HEK293 (cell line): ENCODE measurements at regions not wholly inside any gene's neighbourhood (a gene's known extent, or its start where the extent isn't known, plus 50 kb on each side); places are given as distances from the start of the nearest gene placed in this dataset.

ENCODE experiments used
- CTCF ChIA-PET: fragments of 350-600 bp; formaldehyde crosslinking; extraction: SDS; loops from one replicate; lab custom pipeline; 2021; ENCODE audit warnings: antibody characterized with exemption; lab: Yijun Ruan, JAX
- POLR2A ChIA-PET: fragments of 300-600 bp; formaldehyde crosslinking; extraction: SDS; loops from one replicate; lab custom pipeline; 2020; ENCODE audit warnings: antibody characterized with exemption, inconsistent platforms; lab: Yijun Ruan, JAX
- H3K27ac ChIP-seq: fragments of 200-500 bp; sonication (Bioruptor generic); 2 replicates; pipeline ENCODE4 v1.5.1; 2014; ENCODE audit warnings: low read depth, low read length, control low read depth, inconsistent platforms; ENCODE audit errors: extremely low read depth
- H3K36me3 ChIP-seq, 2 experiments: fragments of 200-500 bp in 1 of 2; sonication (Bioruptor generic) in 1 of 2; 1 replicate in 1 of 2; 2 replicates in 1 of 2; pipeline ENCODE4 v1.5.1; 2014 to 2017; ENCODE audit warnings: inconsistent platforms in 2 of 2, low read length in 2 of 2; ENCODE audit not compliant: control insufficient read depth in 2 of 2, insufficient read depth in 1 of 2
- H3K4me1 ChIP-seq: fragments of 200-500 bp; sonication (Bioruptor generic); 2 replicates; pipeline ENCODE4 v1.5.1; 2014; ENCODE audit warnings: mild to moderate bottlenecking, low read length, inconsistent platforms; ENCODE audit not compliant: control insufficient read depth, insufficient read depth
- H3K4me3 ChIP-seq: 2 replicates; pipeline ENCODE4 v1.5.1; 2011; ENCODE audit warnings: low read depth, mild to moderate bottlenecking, control low read depth, low read length, moderate library complexity
- H3K9me3 ChIP-seq: fragments of 200-500 bp; sonication (Bioruptor generic); 2 replicates; pipeline ENCODE4 v1.5.1; 2014; ENCODE audit warnings: low read depth, low read length, inconsistent platforms; ENCODE audit not compliant: control insufficient read depth, insufficient read depth
- FEZF1 ChIP-seq: fragments of 450-650 bp; formaldehyde crosslinking; IDR thresholded peaks from 2 replicates; pipeline ENCODE4 v1.5.1; 2016; ENCODE audit warnings: missing biosample characterization, missing genetic modification characterization
- GFI1B ChIP-seq: fragments of 450-650 bp; formaldehyde crosslinking; IDR thresholded peaks from 2 replicates; pipeline ENCODE4 v1.5.1; 2016; ENCODE audit warnings: missing biosample characterization, missing genetic modification characterization
- GLIS1 ChIP-seq: fragments of 450-650 bp; formaldehyde crosslinking; IDR thresholded peaks from 2 replicates; pipeline ENCODE4 v1.5.1; 2016; ENCODE audit warnings: missing biosample characterization, missing genetic modification characterization
- PBX3 ChIP-seq: sonication (generic); formaldehyde crosslinking; IDR thresholded peaks from 2 replicates; pipeline ENCODE4 v1.8.1; 2022; ENCODE audit warnings: mild to moderate bottlenecking, moderate library complexity, missing genetic modification reagents
- YY2 ChIP-seq: fragments of 450-650 bp; formaldehyde crosslinking; IDR thresholded peaks from 2 replicates; pipeline ENCODE4 v1.5.1; 2016; ENCODE audit warnings: missing biosample characterization, missing genetic modification characterization
- ZBTB10 ChIP-seq: fragments of 450-650 bp; formaldehyde crosslinking; IDR thresholded peaks from 2 replicates; pipeline ENCODE4 v1.5.1; 2016; ENCODE audit warnings: missing biosample characterization, missing genetic modification characterization
- ZBTB11 ChIP-seq: fragments of 450-650 bp; formaldehyde crosslinking; conservative IDR thresholded peaks from 2 replicates; pipeline ENCODE4 v1.5.1; 2016; ENCODE audit warnings: low read depth, missing biosample characterization, missing genetic modification characterization
- ZBTB21 ChIP-seq: fragments of 450-650 bp; formaldehyde crosslinking; IDR thresholded peaks from 2 replicates; pipeline ENCODE4 v1.5.1; 2017; ENCODE audit warnings: missing biosample characterization, missing genetic modification characterization
- ZNF112 ChIP-seq: fragments of 450-650 bp; formaldehyde crosslinking; IDR thresholded peaks from 2 replicates; pipeline ENCODE4 v1.5.0; 2017; ENCODE audit warnings: missing biosample characterization, missing genetic modification characterization
- ZNF169 ChIP-seq: fragments of 450-650 bp; formaldehyde crosslinking; IDR thresholded peaks from 2 replicates; pipeline ENCODE4 v1.5.1; 2016; ENCODE audit warnings: missing biosample characterization, missing genetic modification characterization
- ZNF174 ChIP-seq: fragments of 450-650 bp; formaldehyde crosslinking; IDR thresholded peaks from 2 replicates; pipeline ENCODE4 v1.5.0; 2017; ENCODE audit warnings: missing biosample characterization, mild to moderate bottlenecking, missing genetic modification characterization
- ZNF280D ChIP-seq: fragments of 450-650 bp; formaldehyde crosslinking; IDR thresholded peaks from 2 replicates; pipeline ENCODE4 v1.5.1; 2016; ENCODE audit warnings: missing biosample characterization, missing genetic modification characterization
- ZNF302 ChIP-seq: fragments of 450-650 bp; formaldehyde crosslinking; IDR thresholded peaks from 2 replicates; pipeline ENCODE4 v1.5.1; 2016; ENCODE audit warnings: missing biosample characterization, missing genetic modification characterization, low read depth
- ZNF513 ChIP-seq: fragments of 450-650 bp; IDR thresholded peaks from 2 replicates; pipeline ENCODE4 v1.5.1; 2018; ENCODE audit warnings: missing biosample characterization, missing genetic modification characterization
- ZNF600 ChIP-seq: fragments of 450-650 bp; formaldehyde crosslinking; IDR thresholded peaks from 2 replicates; pipeline ENCODE4 v1.5.1; 2016; ENCODE audit warnings: missing biosample characterization, missing genetic modification characterization
- ZNF670 ChIP-seq: fragments of 450-650 bp; formaldehyde crosslinking; IDR thresholded peaks from 2 replicates; pipeline ENCODE4 v1.5.1; 2016; ENCODE audit warnings: missing biosample characterization, missing genetic modification characterization, low read depth
- ZNF76 ChIP-seq: fragments of 450-650 bp; formaldehyde crosslinking; IDR thresholded peaks from 2 replicates; pipeline ENCODE4; 2016; ENCODE audit warnings: low read depth, missing biosample characterization, missing genetic modification characterization, borderline replicate concordance
- ZNF791 ChIP-seq: fragments of 450-650 bp; formaldehyde crosslinking; IDR thresholded peaks from 2 replicates; pipeline ENCODE4 v1.5.1; 2016; ENCODE audit warnings: missing biosample characterization, missing genetic modification characterization
- ZSCAN30 ChIP-seq: fragments of 450-650 bp; IDR thresholded peaks from 2 replicates; pipeline ENCODE4 v1.5.1; 2018; ENCODE audit warnings: missing biosample characterization, mild to moderate bottlenecking, missing genetic modification characterization, moderate library complexity

- Histone ChIP-seq H3K4me3 (no peak overlapping the region), H3K4me1 (no peaks in the 10 kb centered on the region), H3K36me3 (no peaks in the 10 kb centered on the region), H3K9me3 (no peaks in the 10 kb centered on the region), H3K27ac (no peak overlapping the region)
- ChIA-PET POLR2A (no interaction called here), CTCF (no interaction called here)
- TF ChIP-seq ZSCAN30 (tag by site-specific recombination): no peak
- TF ChIP-seq ZBTB11 (tag by site-specific recombination): no peak
- no peak for TF ChIP-seq ZNF112
- no peak for TF ChIP-seq ZBTB21
- no peak for TF ChIP-seq YY2
- TF ChIP-seq ZBTB10: no peak
- TF ChIP-seq ZNF791: no peak
- no peak for TF ChIP-seq ZNF169 (tag by site-specific recombination)
- no peak for TF ChIP-seq ZNF513 (tag by site-specific recombination)
- TF ChIP-seq ZNF76 (tag by site-specific recombination): no peak
- no peak for TF ChIP-seq ZNF302 (tag by site-specific recombination)
- no peak for TF ChIP-seq GLIS1 (tag by site-specific recombination)
- TF ChIP-seq ZNF280D (tag by site-specific recombination): no peak
- no peak for TF ChIP-seq ZNF174 (tag by site-specific recombination)
- TF ChIP-seq ZNF670 (tag by site-specific recombination): no peak
- TF ChIP-seq ZNF600 (tag by site-specific recombination): no peak
- no peak for TF ChIP-seq FEZF1 (tag by site-specific recombination)
- TF ChIP-seq GFI1B (tag by site-specific recombination): no peak
- TF ChIP-seq PBX3: no peak
Observed at GRCh38 chr3:25982756-25983155, 192.9 kb downstream of the OXSM start.
